ENCODE measurements at regions not wholly inside any gene's neighbourhood (a gene's known extent, or its start where the extent isn't known, plus 50 kb on each side); places are given as distances from the start of the nearest gene placed in this dataset.

- DNase-seq (ENCODE audit: extremely low spot score, insufficient read length, low read depth): no peak
- FAIRE-seq: no peak
Measured at GRCh38 chr6:14062345-14063029, 55.1 kb upstream of the CD83 start.

GRCh38 chr6:14063756-14064155, 53.8 kb upstream of the CD83 start:
- DNase-seq (ENCODE audit: extremely low spot score, insufficient read length, low read depth) (no peak), FAIRE-seq (no peak)

- DNase-seq (ENCODE audit: extremely low spot score, insufficient read length, low read depth) (no peak), FAIRE-seq (no peak)
Measured at GRCh38 chr6:14065350-14065749, 52.2 kb upstream of the CD83 start.

GRCh38 chr6:14066782-14067406, 50.7 kb upstream of the CD83 start:
- FAIRE-seq: peak; percentile 88
- no peak for DNase-seq (ENCODE audit: extremely low spot score, insufficient read length, low read depth)

GRCh38 chr6:14067656-14068055, 49.9 kb upstream of the CD83 start:
- FAIRE-seq (no peak), DNase-seq (ENCODE audit: extremely low spot score, insufficient read length, low read depth) (no peak)
